ENCODE measurements at regions not wholly inside any gene's neighbourhood (a gene's known extent, or its start where the extent isn't known, plus 50 kb on each side); places are given as distances from the start of the nearest gene placed in this dataset.

DNA sequence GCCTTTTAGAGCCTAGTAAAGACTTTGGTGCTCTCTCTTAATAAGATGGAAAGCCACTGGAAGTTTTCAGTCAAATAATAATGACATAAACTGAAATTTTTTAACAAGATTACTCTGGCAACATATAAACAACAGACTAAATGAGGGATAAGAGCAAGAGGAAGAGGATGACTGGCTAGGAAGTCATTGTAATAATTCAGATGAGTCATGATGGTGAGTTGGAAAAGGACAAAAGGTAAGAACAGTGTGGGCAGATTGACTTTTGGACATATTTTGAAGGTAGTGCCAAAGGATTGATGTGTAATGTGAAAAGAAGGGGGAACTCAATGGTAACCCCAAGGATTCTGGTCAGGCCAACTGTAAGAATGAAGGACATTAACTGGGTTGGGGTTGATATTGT lies 310.3 kb downstream of the NOL4 start:
- no peaks in the 10 kb centered on the region for H3K79me2 ChIP-seq (ENCODE audit: control insufficient read depth, insufficient read depth, low read length)
- no peak overlapping the region for H3K9ac ChIP-seq (replicated peaks; ENCODE audit: extremely low read depth, insufficient read depth, low read length)
- H3K4me1 ChIP-seq (ENCODE audit: control insufficient read depth, extremely low read depth, insufficient read depth, low read length) = no peaks in the 10 kb centered on the region
- H3K27me3 ChIP-seq (ENCODE audit: control insufficient read depth in 2 of 2, insufficient read depth in 2 of 2, low read length in 2 of 2) = no peaks in the 10 kb centered on the region
- intact Hi-C loops (cut with micrococcal nuclease) = no loop called here
- no peaks in the 10 kb centered on the region for H3K9me3 ChIP-seq (replicated peaks; ENCODE audit: control insufficient read depth, insufficient read depth, low read length)
- no peak for TF ChIP-seq POLR2A (IDR thresholded peaks at IDR 0.05; ENCODE audit: low read depth, low read length)
- no peak for TF ChIP-seq FOS (IDR thresholded peaks at IDR 0.05; ENCODE audit: borderline replicate concordance, insufficient read depth, low read length)
- TF ChIP-seq, protein P1, sequence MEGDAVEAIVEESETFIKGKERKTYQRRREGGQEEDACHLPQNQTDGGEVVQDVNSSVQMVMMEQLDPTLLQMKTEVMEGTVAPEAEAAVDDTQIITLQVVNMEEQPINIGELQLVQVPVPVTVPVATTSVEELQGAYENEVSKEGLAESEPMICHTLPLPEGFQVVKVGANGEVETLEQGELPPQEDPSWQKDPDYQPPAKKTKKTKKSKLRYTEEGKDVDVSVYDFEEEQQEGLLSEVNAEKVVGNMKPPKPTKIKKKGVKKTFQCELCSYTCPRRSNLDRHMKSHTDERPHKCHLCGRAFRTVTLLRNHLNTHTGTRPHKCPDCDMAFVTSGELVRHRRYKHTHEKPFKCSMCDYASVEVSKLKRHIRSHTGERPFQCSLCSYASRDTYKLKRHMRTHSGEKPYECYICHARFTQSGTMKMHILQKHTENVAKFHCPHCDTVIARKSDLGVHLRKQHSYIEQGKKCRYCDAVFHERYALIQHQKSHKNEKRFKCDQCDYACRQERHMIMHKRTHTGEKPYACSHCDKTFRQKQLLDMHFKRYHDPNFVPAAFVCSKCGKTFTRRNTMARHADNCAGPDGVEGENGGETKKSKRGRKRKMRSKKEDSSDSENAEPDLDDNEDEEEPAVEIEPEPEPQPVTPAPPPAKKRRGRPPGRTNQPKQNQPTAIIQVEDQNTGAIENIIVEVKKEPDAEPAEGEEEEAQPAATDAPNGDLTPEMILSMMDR (IDR thresholded peaks at IDR 0.05; ENCODE audit: extremely low read depth in 1 of 2, insufficient read depth in 1 of 2, low read depth in 1 of 2, low read length in 2 of 2) = no peak
- no peak for TF ChIP-seq POLR2AphosphoS5 (IDR thresholded peaks at IDR 0.05; ENCODE audit: insufficient read depth, low read depth, low read length)
- TF ChIP-seq MYC (IDR thresholded peaks at IDR 0.05; ENCODE audit: low read depth, low read length) = no peak
- no peak for TF ChIP-seq JUN (IDR thresholded peaks at IDR 0.05; ENCODE audit: borderline replicate concordance, insufficient read depth, insufficient read length, low read depth)
- no peak for TF ChIP-seq GATA2 (IDR thresholded peaks at IDR 0.05; ENCODE audit: insufficient read depth, insufficient read length, low read depth, low read length)
- TF ChIP-seq EZH2 (IDR thresholded peaks at IDR 0.05; ENCODE audit: borderline replicate concordance, low read depth, low read length, severe bottlenecking) = no peak
- TF ChIP-seq, protein P2, sequence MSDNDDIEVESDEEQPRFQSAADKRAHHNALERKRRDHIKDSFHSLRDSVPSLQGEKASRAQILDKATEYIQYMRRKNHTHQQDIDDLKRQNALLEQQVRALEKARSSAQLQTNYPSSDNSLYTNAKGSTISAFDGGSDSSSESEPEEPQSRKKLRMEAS (IDR thresholded peaks at IDR 0.05; ENCODE audit: insufficient read depth, insufficient read length) = no peak
- FAIRE-seq = no peak
- no peak for DNase-seq (ENCODE audit: low read depth, low spot score)
- H3K4me2 ChIP-seq (ENCODE audit: insufficient read depth, low read length) = no peak overlapping the region
- ChIA-PET POLR2A (no interaction called here), CTCF (no interaction called here)
- dilution Hi-C loops (cut with MboI; ENCODE audit: extremely low pct_ligation_motif_present, low sequenced_read_pairs) = no loop called here
- H3K27ac ChIP-seq (ENCODE audit: insufficient read depth, low read depth, low read length) = no peak overlapping the region
- no peaks in the 10 kb centered on the region for H3K9me1 ChIP-seq (replicated peaks; ENCODE audit: control insufficient read depth, extremely low read depth, insufficient read depth, low read length)
- no peak overlapping the region for H3K4me3 ChIP-seq (replicated peaks in 1 of 3; ENCODE audit: insufficient read depth in 1 of 3, low read depth in 1 of 3, low read length in 3 of 3)
- no peaks in the 10 kb centered on the region for H4K20me1 ChIP-seq (replicated peaks; ENCODE audit: control insufficient read depth, extremely low read depth, insufficient read depth, low read length)
- H3K36me3 ChIP-seq (ENCODE audit: control insufficient read depth in 2 of 2, extremely low read depth in 1 of 2, insufficient read depth in 2 of 2, low read length in 2 of 2) = no peaks in the 10 kb centered on the region
- H2AFZ ChIP-seq (ENCODE audit: low read depth, low read length) = no peak overlapping the region
- no TSS peak for BruUV-seq (replicated peaks)

Measured in endothelial cell of umbilical vein (primary cell).